Transverse colon (tissue), 4 donors: ENCODE measurements at regions not wholly inside any gene's neighbourhood (a gene's known extent, or its start where the extent isn't known, plus 50 kb on each side); places are given as distances from the start of the nearest gene placed in this dataset.

Source experiments
- EP300 ChIP-seq: sonication (generic); formaldehyde crosslinking; IDR thresholded peaks from one replicate; pipeline ENCODE4 v1.6.1; 2017; ENCODE audit warnings: antibody characterized with exemption, low read depth
- POLR2A ChIP-seq: fragments of 450-650 bp; IDR thresholded peaks from one replicate; pipeline ENCODE4 v1.6.1; 2016; ENCODE audit warnings: antibody characterized with exemption, mild to moderate bottlenecking, moderate library complexity
- POLR2AphosphoS5 ChIP-seq, 3 donors: sonication (generic); formaldehyde crosslinking; IDR thresholded peaks; one replicate each; pipeline ENCODE4 v1.6.1; 2016; ENCODE audit warnings: antibody characterized with exemption in 3 of 3
- TF ChIP-seq, protein P1 (sequence below), 5 experiments: fragments of 200-600 bp in 3 of 5; fragments of 450-650 bp in 2 of 5; sonication (generic) in 3 of 5; IDR thresholded peaks; 1 replicate in 2 of 5; 2 replicates in 3 of 5; pipeline ENCODE4 v1.5.1; 2016 to 2017; ENCODE audit warnings: antibody characterized with exemption in 5 of 5, inconsistent platforms in 3 of 5, mild to moderate bottlenecking in 2 of 5, moderate library complexity in 1 of 5

DNA sequence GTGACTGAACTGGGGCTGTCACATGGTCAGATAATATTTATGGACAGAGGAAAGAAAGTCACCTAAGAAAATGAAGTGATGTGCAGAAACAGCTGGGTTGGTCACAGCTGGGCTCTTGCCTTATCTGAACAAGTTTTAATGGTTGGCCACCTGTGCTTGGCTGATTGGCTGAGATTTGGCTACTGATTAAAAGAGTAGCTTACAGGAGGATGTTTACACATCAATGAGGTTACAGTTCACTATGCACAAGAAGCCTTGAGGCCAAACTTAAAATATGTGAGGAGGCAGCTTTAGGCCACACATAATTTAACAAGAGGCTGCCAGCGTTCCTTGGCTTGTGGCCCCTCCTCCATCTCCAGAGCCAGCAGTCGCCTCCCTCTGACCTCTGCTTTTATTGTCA lies 99.2 kb upstream of the C1QTNF9B start:
- TF ChIP-seq POLR2A = no peak
- TF ChIP-seq, protein P1, sequence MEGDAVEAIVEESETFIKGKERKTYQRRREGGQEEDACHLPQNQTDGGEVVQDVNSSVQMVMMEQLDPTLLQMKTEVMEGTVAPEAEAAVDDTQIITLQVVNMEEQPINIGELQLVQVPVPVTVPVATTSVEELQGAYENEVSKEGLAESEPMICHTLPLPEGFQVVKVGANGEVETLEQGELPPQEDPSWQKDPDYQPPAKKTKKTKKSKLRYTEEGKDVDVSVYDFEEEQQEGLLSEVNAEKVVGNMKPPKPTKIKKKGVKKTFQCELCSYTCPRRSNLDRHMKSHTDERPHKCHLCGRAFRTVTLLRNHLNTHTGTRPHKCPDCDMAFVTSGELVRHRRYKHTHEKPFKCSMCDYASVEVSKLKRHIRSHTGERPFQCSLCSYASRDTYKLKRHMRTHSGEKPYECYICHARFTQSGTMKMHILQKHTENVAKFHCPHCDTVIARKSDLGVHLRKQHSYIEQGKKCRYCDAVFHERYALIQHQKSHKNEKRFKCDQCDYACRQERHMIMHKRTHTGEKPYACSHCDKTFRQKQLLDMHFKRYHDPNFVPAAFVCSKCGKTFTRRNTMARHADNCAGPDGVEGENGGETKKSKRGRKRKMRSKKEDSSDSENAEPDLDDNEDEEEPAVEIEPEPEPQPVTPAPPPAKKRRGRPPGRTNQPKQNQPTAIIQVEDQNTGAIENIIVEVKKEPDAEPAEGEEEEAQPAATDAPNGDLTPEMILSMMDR (IDR thresholded peaks at IDR 0.05) = no peak
- TF ChIP-seq POLR2AphosphoS5 (IDR thresholded peaks at IDR 0.05) = no peak
- TF ChIP-seq EP300 = no peak
